ENCODE measurements at regions not wholly inside any gene's neighbourhood (a gene's known extent, or its start where the extent isn't known, plus 50 kb on each side); places are given as distances from the start of the nearest gene placed in this dataset.
"Not testable (repeated sequence)": the region's sequence is repeated elsewhere in the genome, so short reads cannot be mapped to it uniquely, and the experiment has no call there.

DNA sequence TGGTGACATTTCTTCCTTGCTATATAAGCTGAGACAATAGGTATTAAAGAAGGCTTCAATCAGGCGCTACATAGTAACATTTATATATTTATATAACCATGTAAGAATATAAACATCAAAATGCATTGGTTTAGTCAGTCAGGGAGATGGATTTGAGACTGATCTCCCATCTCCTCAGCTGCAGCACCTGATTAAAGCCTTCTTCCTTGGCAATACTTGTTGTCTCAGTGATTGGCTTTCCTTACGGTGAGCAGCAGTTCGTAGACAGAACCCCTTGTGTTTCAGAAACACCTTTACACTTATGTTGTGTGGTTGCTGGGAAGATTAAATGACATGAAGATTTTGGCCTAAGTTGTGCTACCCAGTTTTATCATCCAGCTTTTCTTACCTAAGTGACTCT lies 323.3 kb upstream of the DUSP10 start:
- DNase-seq (ENCODE audit: low spot score) = no peak

DNA sequence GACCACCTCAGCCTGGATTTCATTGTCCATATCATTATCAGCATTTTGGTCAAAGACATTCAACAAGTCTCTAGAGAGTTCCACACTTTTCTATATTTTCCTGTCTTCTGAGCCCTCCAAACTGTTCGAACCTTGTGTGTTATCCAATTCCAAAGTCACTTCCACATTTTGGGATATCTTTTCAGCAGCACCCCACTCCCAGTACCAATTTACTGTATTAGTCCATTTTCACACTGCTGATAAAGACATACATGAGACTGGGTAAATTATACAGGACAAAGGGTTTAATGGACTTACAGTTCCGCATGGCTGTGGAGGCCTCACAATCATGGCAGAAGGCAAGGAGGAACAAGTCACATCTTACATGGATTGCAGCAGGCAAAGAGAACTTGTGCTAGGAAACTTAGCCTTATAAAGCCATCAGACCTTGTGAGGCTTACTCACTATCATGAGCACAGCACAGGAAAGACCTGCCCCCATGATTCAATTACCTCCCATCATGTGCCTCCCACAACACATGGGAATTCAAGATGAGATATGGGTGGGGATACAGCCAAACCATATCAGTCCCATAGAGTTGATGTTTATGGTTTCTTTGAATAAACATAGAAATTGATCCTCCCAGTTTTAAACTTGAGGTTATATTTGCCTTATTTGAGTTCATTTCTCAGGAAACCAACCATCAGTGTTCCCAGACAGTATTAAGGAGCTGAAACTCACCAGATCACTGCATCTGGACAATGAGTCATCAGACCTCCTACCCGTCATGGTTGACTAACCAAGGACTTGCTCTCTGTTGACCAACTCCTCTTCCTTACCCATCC lies 322.7 kb upstream of the DUSP10 start:
- DNase-seq (ENCODE audit: low spot score) = no peak

- DNase-seq (ENCODE audit: low spot score) = no peak
Observed at GRCh38 chr1:222062640-222063039, 320.8 kb upstream of the DUSP10 start.

DNA sequence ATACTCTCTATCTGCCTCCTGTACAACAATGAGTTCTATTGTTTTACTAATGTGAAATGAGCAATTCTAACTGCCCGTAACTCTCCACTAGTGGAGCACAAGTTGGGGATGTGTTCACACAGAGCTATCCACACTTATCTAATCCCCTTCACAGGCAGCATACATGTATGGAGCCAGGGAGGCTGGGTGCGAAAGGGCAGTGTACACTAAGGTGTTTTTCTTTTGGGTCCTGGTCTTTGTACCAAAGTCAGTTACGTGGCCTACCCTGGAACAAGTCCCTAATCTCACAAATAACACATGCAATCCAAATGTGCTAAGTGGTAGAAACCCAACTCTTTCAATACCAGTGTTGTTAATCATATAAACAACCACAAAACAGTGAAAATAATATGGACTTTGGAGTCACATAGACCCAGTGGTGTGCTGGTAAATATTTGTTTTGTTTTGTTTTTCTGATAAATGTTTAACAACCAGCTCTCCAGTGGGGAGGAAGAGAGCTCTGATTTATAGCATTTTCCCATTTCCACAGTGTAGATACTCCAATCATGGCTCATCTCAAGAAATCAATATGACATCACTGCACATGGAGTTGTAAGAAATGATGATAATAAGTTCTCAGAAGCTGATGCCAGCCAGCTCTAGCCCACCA lies 319.9 kb upstream of the DUSP10 start:
- no peak for DNase-seq (ENCODE audit: low spot score)

GRCh38 chr1:222060210-222060916 lies 318.5 kb upstream of the DUSP10 start:
- no peak for DNase-seq (ENCODE audit: low spot score)

DNA sequence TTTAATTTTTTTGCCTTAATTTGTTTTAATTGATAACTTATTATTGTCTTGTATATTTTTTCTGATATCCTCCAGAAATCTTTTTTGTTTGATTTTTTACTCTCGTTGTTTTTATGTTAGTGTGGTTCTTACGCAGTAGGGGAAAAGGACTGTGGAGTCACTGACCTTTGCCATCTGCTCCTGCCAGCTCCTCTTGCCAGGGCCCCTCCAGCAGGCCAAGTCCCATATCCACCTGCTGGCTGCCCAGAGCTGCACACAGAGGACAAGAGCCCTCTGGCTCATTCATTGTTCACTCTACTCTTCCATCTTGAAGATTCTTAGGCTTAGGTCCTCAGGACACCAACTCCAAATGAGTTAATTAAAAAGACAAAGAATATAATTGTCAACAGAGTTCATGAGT lies 316.4 kb upstream of the DUSP10 start:
- no peak for DNase-seq (ENCODE audit: low spot score)

DNA sequence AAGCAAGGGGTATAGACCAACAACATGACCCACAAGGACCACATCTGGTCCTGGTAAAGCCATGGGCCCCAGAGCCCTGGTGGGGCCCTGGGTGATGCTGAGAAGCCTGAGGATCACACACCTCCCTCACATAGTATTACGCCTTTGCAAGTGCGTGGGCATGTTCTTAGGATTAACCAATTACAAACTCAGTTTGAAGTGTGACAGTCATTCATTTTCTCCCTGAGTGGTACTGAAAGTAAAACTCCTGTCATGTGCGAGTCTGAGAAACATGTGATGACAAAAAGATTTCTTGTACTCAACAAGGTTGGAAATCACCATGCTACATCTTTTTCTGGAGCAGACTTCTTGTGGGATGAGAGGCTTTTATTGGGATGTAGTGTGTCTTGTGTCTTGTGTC lies 315.3 kb upstream of the DUSP10 start:
- no peak for DNase-seq (ENCODE audit: low spot score)

GRCh38 chr1:222054416-222054815 lies 312.5 kb upstream of the DUSP10 start:
- DNase-seq (ENCODE audit: low spot score) = no peak

DNA sequence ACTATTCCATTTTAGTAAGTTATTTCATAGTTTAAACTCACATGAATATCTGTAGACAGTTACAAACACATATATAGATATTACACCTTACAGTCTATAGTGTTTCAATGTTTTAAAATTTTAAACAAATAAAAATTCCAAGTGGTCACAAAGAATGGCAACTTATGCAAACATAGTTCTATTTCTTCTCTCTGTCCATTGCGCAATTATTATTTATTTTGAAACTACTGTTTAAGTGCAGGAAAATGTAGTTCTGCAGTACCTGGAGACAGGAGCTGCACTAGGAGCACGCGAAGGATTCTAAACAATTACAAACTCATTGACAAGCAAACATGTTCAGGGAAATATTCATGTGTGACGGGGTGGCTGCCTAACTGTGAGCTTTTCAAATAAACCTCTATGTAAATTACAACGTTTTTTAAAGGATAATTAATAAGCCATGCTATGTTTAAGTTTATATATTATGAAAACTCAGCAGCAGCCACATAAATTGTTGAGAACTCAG lies 312.0 kb upstream of the DUSP10 start:
- no peak for DNase-seq (ENCODE audit: low spot score)

DNA sequence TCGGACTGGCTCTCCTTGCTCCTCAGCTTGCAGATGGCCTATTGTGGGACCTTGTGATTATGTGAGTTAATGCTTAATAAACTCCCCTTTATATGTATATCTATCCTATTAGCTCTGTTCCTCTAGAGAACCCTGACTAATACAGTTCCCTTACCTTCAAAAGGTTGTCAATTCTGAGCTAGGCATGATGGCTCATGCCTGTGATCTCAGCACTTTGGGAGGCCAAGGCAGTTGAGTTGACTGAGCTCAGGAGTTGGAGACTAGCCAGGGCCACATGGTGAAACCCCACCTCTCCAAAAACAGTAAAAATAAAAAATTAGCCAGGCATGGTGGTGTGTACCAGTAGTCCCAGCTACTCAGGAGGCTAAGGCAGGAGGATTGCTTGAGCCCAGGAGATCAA lies 309.4 kb upstream of the DUSP10 start:
- not testable (repeated sequence) for DNase-seq (ENCODE audit: low spot score)

DNA sequence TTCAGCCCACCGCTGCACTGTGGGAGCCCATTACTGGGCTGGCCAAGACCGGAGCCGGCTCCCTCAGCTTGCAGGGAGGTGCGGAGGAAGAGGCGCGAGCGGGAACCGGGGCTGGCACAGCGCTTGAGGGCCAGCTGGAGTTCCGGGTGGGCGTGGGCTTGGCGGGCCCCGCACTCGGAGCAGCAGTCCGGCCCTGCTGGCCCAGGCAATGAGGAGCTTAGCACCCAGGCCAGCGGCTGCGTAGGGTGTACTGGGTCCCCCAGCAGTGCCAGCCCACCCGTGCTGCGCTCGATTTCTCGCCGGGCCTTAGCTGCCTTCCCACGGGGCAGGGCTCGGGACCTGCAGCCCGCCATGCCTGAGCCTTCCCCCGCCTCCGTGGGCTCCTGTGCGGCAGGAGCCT lies 307.8 kb upstream of the DUSP10 start:
- DNase-seq (ENCODE audit: low spot score) = not testable (repeated sequence)

DNA sequence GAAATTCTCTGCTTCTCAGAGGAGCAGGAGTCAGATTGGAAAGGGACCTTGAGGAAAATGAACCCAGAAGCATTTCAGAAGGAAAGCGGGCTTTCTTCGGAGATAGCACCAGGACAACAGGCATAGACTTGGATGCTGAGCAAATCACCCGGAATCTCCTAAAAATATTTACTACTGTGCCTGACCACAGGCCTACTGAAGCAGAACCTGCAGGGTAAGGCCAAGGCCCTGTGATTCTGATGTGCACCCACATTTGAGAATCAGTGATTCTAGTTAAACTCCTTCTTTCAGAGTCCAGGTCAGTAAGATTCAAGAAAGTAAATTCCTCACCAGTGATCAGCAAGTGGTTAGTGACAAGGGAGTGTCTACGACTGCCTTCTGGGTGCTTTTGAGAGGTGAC lies 307.3 kb upstream of the DUSP10 start:
- DNase-seq (ENCODE audit: low spot score) = no peak

DNA sequence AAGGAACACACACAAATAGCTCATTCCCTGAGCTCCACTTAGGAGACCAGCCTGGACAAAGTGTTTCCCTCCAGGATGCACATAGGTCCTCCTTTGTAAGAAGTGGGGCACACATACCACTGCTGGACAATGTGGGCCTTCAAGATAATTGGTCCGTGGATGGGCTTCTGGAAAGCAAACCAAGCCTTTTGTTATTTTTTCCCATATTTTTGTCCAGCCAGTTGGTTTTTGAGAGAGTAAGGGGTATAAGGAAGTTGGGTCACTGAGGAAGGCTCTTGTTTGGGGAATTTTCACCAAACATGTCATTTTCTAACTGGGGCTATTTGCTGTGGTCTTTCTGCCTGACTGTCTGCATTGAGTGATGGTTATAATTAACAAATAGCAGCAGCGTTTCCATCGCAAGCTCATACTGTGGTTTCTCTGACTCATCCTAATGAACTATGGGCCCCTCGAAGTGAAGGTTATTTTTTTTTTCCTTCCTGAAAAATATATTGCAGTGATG lies 306.3 kb upstream of the DUSP10 start:
- DNase-seq (ENCODE audit: low spot score) = no peak

DNA sequence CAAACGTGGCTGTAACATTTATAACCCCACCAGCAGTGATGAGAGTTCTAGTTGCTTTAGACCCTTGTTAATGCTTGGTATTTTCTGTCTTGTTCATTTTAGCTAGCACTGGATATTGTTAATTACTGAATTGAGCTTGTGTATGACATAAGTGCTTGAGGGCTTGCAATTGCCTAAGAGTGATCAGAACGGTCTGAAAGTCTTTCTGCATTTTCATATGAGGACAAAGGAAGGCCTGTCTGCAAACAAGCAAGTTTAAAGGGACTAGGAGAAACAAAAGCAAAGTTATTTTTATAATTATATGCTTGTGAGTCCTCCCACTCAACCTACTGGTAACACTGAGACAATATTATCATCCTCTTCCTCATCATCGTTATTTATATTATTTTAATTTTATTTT lies 305.5 kb upstream of the DUSP10 start:
- DNase-seq (ENCODE audit: low spot score) = no peak

GRCh38 chr1:222046684-222047263 lies 304.9 kb upstream of the DUSP10 start:
- no peak for DNase-seq (ENCODE audit: low spot score)

- DNase-seq (ENCODE audit: low spot score) = no peak
Observed at GRCh38 chr1:222045786-222046185, 303.9 kb upstream of the DUSP10 start.

DNA sequence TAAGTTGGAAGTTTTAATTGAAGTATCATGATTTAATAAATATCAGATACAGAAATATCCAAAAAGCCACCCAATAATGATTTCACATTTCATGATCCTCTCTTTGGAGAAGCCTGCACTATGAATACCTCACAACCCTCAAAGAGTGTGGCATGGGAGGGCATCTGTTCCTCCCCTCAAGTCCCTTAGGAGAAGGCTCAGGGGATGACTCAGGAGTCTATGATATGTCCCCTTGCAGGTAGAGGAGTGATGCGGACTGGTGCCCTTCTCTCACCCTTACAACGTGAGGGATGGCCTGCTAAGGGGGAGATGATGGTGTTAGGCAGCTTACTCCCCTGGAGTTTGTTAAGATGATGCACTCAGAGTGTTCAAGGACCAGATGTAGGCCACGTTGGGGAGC lies 303.3 kb upstream of the DUSP10 start:
- DNase-seq (ENCODE audit: low spot score) = no peak

DNA sequence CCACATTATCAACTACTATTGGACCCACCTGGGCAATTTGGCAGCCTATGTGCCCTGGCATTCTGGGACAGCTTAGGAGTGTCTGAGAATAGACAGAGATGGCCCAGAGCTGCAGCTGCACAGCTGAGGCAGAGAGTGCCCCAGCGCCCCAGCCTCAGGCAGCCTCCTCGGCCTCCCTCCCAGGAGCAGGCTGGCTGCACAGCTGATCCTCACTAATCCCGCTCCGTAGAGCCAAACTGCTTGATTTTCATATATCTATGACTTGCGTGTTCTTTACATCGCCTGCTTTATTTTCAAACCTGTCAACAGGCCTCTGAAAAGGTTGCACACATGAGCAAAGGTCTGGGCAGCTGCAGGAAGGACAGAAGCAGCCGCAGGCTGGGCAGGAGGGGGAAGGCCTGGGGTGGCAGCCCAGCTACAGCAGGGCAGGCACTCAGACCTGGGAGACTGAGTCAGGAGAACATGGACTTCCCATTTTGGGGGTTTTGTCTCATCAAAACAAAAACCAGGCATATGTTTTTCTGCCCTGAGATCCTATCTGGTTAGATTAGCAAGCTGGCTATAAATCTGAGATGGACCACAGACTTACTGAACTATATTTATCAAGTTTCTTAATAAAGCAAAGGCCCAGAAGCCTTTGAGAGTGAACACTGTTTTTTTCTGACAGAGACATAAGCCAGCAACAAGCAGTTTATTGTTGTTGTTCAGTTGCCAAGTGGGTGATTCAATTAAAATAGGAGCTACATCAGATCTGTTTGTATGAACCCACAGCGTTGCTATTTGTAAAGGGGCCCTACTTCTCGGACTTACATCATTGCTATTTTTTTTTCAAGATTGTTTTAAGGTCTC lies 301.8 kb upstream of the DUSP10 start:
- no peak for DNase-seq (ENCODE audit: low spot score)

DNA sequence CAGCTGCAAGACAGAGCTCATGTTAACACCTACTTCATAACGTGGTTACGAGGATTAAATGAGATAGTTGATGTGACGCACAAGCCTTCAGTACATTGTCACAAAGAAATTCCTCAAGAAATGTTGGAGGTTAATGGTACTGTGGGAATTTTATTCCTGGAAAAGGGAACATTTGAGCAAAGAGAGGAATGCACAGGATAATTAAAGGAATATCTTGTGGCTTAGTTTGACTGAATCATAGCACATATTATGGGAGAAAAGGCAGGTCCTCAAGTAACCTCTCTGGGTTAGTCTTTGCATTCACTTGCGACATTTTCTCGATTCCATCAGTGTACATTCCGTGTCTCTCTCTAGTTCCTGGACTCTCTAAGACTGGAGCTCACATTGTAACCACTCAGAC lies 300.2 kb upstream of the DUSP10 start:
- no peak for DNase-seq (ENCODE audit: low spot score)

DNA sequence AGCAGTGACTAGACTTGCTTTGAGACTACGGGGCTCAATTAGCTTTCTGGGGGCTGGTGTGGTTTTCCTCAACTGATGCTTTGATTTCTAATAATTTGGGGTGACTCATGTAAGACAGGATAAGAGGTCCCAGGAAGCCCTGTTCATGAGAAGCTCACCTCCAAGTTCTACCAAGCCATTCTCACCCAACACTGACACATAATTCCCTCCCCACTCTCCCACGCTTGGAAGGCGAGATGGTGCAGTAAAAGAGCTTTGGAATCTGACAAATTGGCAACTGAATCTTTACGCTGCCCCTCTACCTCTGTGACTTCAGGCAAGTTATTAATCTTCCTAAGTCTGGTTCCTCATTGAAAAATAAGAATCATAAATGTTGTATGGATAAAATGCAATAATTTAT lies 299.1 kb upstream of the DUSP10 start:
- DNase-seq (ENCODE audit: low spot score) = no peak

- no peak for DNase-seq (ENCODE audit: low spot score)
Observed at GRCh38 chr1:222040121-222040805, 298.4 kb upstream of the DUSP10 start.
